Small intestine (tissue), 7 donors: ENCODE measurements at regions not wholly inside any gene's neighbourhood (a gene's known extent, or its start where the extent isn't known, plus 50 kb on each side); places are given as distances from the start of the nearest gene placed in this dataset.

Experiments used
- DNase-seq, 2 donors: peaks; one replicate each; pipeline versions ENCODE4 v3.0.0 to v3.0.0-alpha.2; 2013
- FAIRE-seq: peaks from 2 replicates; lab custom pipeline; 2012; peaks lifted over from hg19 to GRCh38; lab: Jason Lieb, UNC
- H3K27ac ChIP-seq, 3 donors: one replicate each; pipeline ENCODE4 v1.5.1; 2013; ENCODE audit warnings: low read length in 2 of 3, mild to moderate bottlenecking in 2 of 3, control low read depth in 1 of 3, inconsistent platforms in 1 of 3, low read depth in 1 of 3, moderate library complexity in 1 of 3
- H3K27me3 ChIP-seq, 3 donors: one replicate each; pipeline ENCODE4 v1.6.1; 2013; ENCODE audit warnings: low read length in 3 of 3, inconsistent platforms in 1 of 3; ENCODE audit not compliant: control insufficient read depth in 3 of 3, insufficient read depth in 3 of 3
- H3K36me3 ChIP-seq, 3 donors: one replicate each; pipeline ENCODE4 v1.6.1; 2013; ENCODE audit warnings: low read length in 3 of 3, inconsistent platforms in 1 of 3, low read depth in 1 of 3, mild to moderate bottlenecking in 1 of 3, moderate library complexity in 1 of 3; ENCODE audit not compliant: control insufficient read depth in 3 of 3, insufficient read depth in 2 of 3
- H3K4me1 ChIP-seq, 3 donors: one replicate each; pipeline ENCODE4 v1.6.1; 2013; ENCODE audit warnings: low read length in 2 of 3, inconsistent platforms in 1 of 3, low read depth in 1 of 3, mild to moderate bottlenecking in 1 of 3, moderate library complexity in 1 of 3; ENCODE audit not compliant: control insufficient read depth in 3 of 3, insufficient read depth in 2 of 3
- H3K4me3 ChIP-seq, 3 donors: one replicate each; pipeline ENCODE4 v1.5.1; 2013; ENCODE audit warnings: low read length in 3 of 3, control low read depth in 1 of 3, inconsistent platforms in 1 of 3, low read depth in 1 of 3, mild to moderate bottlenecking in 1 of 3, moderate library complexity in 1 of 3
- H3K9me3 ChIP-seq, 2 donors: one replicate each; pipeline ENCODE4 v1.6.1; 2013; ENCODE audit warnings: low read depth in 1 of 2, low read length in 1 of 2; ENCODE audit not compliant: control insufficient read depth in 2 of 2, insufficient read depth in 1 of 2
- WGBS, 3 donors: extraction: QIAGEN DNeasy Blood & Tissue Kit; methylation state at CpG; one replicate each; pipeline ENCODE4 v1.1.7; 2013; 5-methylcytosine and 5-hydroxymethylcytosine counted together
- donor health status: healthy with polysubstance abuse.
- donor health status: control.
- donor health status: control.
- donor health status: Bipolar disorder and iron deficiency.
- donor health status: healthy.

GRCh38 chr9:121550041-121550440 is 50.4 kb upstream of the GGTA1 start:
- DNase-seq, result no peak
- Histone ChIP-seq H3K9me3 (no peaks in the 10 kb centered on the region), H3K36me3 (no peaks in the 10 kb centered on the region), H3K27me3 (peaks cover 0 to 6% (median 0%) of the 10 kb centered on the region in 3 donors), H3K4me1 (peaks cover 0 to 7% (median 0%) of the 10 kb centered on the region in 3 donors), H3K27ac (no peak overlapping the region), H3K4me3 (no peak overlapping the region)
- FAIRE-seq, result no peak
- WGBS, 3 donors, result 83 to 90% (median 85%) methylated on average over 6 of the region's 6 CpGs

DNA sequence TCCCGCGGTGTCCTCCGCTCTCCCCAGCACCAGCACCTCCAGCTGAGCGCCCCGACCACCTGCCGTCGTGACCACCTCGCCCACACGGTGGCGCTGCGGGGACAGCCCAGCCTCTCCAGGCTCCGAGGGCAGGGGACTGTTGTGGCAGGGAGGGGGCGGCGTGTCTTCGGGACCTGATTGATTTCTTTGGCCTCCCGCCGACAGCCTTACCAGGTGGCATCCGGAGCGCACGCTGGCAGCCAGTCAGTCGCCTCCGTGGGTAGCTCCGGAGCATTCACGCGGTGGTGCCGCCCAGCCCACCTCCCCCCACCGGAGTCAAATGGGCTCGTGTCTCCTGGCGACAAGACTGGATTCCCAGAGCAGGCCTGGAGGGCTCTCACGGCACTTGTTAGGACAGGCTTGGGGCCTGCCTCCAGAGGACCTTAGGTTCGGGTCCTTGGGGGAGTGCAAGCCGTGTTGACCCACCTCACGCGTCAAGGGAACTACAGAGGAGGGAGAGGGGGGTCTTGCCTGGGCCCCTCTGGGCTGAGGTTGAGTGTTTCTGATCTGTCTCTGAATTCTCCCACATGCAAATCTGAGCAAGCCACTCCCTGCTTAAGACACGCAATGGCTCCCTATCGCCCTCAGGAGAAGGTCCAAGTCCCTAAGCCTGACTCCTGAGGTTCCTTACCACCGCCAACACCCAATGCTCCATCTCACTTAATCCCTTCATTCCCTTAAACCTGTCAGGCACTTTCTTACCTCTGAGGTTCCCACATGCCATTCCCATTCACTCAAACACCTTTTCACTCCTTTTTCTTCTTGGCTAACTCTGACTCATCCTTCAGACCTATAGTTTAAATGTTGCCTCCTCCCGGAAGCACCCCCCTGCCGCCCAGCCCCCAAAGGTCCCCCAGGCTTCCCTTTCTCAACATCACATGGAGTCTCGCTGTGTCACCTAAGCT is 51.2 kb upstream of the GGTA1 start:
- H3K36me3 ChIP-seq, result no peaks in the 10 kb centered on the region
- WGBS, 3 donors, result 15 to 19% (median 18%) methylated on average over 33 to 40 of the region's 40 CpGs
- no peak overlapping the region for H3K27ac ChIP-seq
- no peak for FAIRE-seq
- no peaks in the 10 kb centered on the region for H3K9me3 ChIP-seq
- peak; percentile 60 to 88 for DNase-seq
- H3K4me1 ChIP-seq, result peaks cover 0 to 4% (median 0%) of the 10 kb centered on the region in 3 donors
- H3K4me3 ChIP-seq, result peak overlapping the region in 1 of 3 donors; percentile 34
- peaks cover 0 to 6% (median 0%) of the 10 kb centered on the region in 3 donors for H3K27me3 ChIP-seq

- H3K4me3 ChIP-seq, result no peak overlapping the region
- peaks cover 0 to 4% (median 0%) of the 10 kb centered on the region in 3 donors for H3K4me1 ChIP-seq
Measured at GRCh38 chr9:121551985-121552753, 52.5 kb upstream of the GGTA1 start.

GRCh38 chr9:121556082-121556481 is 56.4 kb upstream of the GGTA1 start:
- no peak for FAIRE-seq
- no peak for DNase-seq
- peaks cover 0 to 2% (median 0%) of the 10 kb centered on the region in 3 donors for H3K27me3 ChIP-seq
- H3K27ac ChIP-seq, result no peak overlapping the region
- WGBS, 3 donors, result 93 to 99% (median 96%) methylated on average over 3 of the region's 3 CpGs
- H3K4me1 ChIP-seq, result peaks cover 0 to 15% (median 0%) of the 10 kb centered on the region in 3 donors
- no peak overlapping the region for H3K4me3 ChIP-seq
- H3K36me3 ChIP-seq, result no peaks in the 10 kb centered on the region
- H3K9me3 ChIP-seq, result no peaks in the 10 kb centered on the region

More at GRCh38 chr9:121551985-121552753, 52.5 kb upstream of the GGTA1 start:
- Histone ChIP-seq H3K27ac (no peak overlapping the region), H3K27me3 (peaks cover 0 to 6% (median 0%) of the 10 kb centered on the region in 3 donors), H3K9me3 (no peaks in the 10 kb centered on the region), H3K36me3 (no peaks in the 10 kb centered on the region)
- FAIRE-seq, result no peak
- no peak for DNase-seq
- 56 to 68% (median 56%) methylated on average over 9 of the region's 9 CpGs for WGBS, 3 donors

DNA sequence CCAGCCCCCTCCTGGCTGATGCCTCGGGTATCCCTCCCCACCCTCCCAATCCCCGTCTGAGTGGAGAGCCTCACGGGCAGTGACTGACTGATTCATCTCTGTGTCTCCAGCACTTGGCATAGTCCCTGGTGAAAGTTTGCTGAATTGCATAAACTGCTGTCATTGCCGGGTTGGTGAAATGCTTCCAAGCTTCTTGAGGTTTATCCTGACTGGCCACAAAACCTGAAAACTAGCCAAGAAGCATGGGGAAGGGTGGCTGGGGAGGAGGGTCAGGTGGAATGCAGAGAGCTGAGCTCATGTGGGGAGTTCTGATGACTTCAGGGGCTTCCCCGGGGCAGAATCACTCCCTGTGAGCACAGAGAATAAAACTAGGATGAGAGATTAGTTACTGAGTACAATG is 56.9 kb upstream of the GGTA1 start:
- H3K36me3 ChIP-seq, result no peaks in the 10 kb centered on the region
- no peak overlapping the region for H3K4me3 ChIP-seq
- DNase-seq (no peak), FAIRE-seq (no peak)
- 45 to 54% (median 46%) methylated on average over 5 of the region's 5 CpGs for WGBS, 3 donors
- H3K27me3 ChIP-seq, result no peaks in the 10 kb centered on the region
- no peaks in the 10 kb centered on the region for H3K9me3 ChIP-seq
- no peak overlapping the region for H3K27ac ChIP-seq
- H3K4me1 ChIP-seq, result peaks cover 0 to 15% (median 0%) of the 10 kb centered on the region in 3 donors

DNA sequence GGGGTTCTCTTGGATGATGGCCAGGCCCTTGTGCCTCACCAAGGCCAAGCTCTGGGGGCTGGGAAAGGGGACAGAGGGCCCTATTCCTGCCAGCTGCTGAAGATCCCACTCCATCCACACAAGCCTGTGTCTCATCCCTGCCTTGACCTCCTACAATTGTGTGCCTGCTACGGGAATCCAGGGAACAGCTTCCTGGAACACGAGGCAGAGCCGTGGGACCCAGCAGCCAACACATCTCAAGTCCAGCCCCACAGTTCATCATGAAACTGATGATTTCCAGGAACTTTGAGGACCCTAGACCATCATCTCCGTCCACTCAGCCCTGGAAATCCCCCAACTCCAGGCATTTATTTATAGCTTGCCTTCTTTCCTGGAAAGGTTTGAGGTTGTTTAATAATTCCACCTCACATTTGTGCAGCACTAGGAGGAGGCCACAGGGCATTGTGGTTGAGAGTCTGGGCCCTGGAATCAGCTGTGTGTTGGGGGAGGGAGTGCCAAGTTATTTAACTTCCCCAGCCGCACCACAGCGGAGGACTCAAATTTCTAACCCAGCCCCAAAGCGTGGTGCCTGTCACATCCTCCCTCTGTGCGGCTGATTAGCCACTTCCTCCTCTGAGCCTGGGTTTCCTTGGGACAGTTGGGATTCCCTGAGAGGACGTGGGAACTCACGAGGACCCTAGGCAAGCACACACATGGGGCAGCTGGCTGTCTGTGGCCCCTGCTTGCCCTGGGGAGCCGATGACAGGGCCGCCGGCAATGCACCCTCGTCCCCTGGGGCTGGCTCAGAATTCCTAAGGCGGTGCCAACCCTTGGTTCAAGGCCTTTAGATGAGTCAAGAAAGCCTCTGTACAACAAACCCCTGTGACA is 58.2 kb upstream of the GGTA1 start:
- FAIRE-seq, result no peak
- Histone ChIP-seq H3K4me1 (peaks cover 0 to 15% (median 0%) of the 10 kb centered on the region in 3 donors), H3K27ac (peak overlapping the region in 2 of 3 donors; percentile 65 to 82), H3K9me3 (no peaks in the 10 kb centered on the region), H3K36me3 (no peaks in the 10 kb centered on the region), H3K4me3 (no peak overlapping the region), H3K27me3 (peaks cover 0 to under 1% (median 0%) of the 10 kb centered on the region in 3 donors)
- 27 to 66% (median 44%) methylated on average over 15 of the region's 15 CpGs for WGBS, 3 donors
- peak in 1 of 2 donors; percentile 54 for DNase-seq

- Histone ChIP-seq H3K27me3 (peaks cover 0 to 2% (median 0%) of the 10 kb centered on the region in 3 donors), H3K4me3 (no peak overlapping the region), H3K9me3 (no peaks in the 10 kb centered on the region), H3K4me1 (peaks cover 0 to 15% (median 0%) of the 10 kb centered on the region in 3 donors), H3K27ac (peak overlapping the region in 2 of 3 donors; percentile 65 to 82), H3K36me3 (no peaks in the 10 kb centered on the region)
- FAIRE-seq (no peak), DNase-seq (no peak)
- WGBS, 3 donors, result 64 to 79% (median 69%) methylated on average over 7 of the region's 7 CpGs
Measured at GRCh38 chr9:121558473-121558872, 58.8 kb upstream of the GGTA1 start.
